CD4-positive, alpha-beta T cell treated with Interleukin-12 subunit alpha and Interleukin-12 subunit beta, for 1 hour (primary cell): ENCODE measurements at regions not wholly inside any gene's neighbourhood (a gene's known extent, or its start where the extent isn't known, plus 50 kb on each side); places are given as distances from the start of the nearest gene placed in this dataset.

ENCODE experiments used
- DNase-seq: peaks from one replicate; pipeline ENCODE4 v3.0.0-alpha.2; 2020

GRCh38 chr14:51479584-51480325 is 172.0 kb upstream of the FRMD6 start:
- DNase-seq = no peak

GRCh38 chr14:51481643-51482042 is 170.1 kb upstream of the FRMD6 start:
- no peak for DNase-seq

- no peak for DNase-seq
Measured at GRCh38 chr14:51482102-51482501, 169.6 kb upstream of the FRMD6 start.

- DNase-seq = no peak
Measured at GRCh38 chr14:51484485-51484884, 167.2 kb upstream of the FRMD6 start.

- DNase-seq = no peak
Measured at GRCh38 chr14:51485733-51486132, 166.0 kb upstream of the FRMD6 start.

GRCh38 chr14:51487848-51488247 is 163.9 kb upstream of the FRMD6 start:
- DNase-seq = no peak

- no peak for DNase-seq
Measured at GRCh38 chr14:51488569-51489220, 163.0 kb upstream of the FRMD6 start.

GRCh38 chr14:51490205-51490604 is 161.5 kb upstream of the FRMD6 start:
- DNase-seq = no peak

- no peak for DNase-seq
Measured at GRCh38 chr14:51491036-51491545, 160.6 kb upstream of the FRMD6 start.

GRCh38 chr14:51491776-51492175 is 159.9 kb upstream of the FRMD6 start:
- DNase-seq = no peak

- DNase-seq = no peak
Measured at GRCh38 chr14:51495319-51495718, 156.4 kb upstream of the FRMD6 start.

GRCh38 chr14:51498411-51499227 is 153.1 kb upstream of the FRMD6 start:
- DNase-seq = no peak

- DNase-seq = no peak
Measured at GRCh38 chr14:51500776-51501175, 150.9 kb upstream of the FRMD6 start.

- no peak for DNase-seq
Measured at GRCh38 chr14:51501746-51502145, 150.0 kb upstream of the FRMD6 start.

GRCh38 chr14:51504669-51505068 is 147.0 kb upstream of the FRMD6 start:
- no peak for DNase-seq

GRCh38 chr14:51507511-51507905 is 144.2 kb upstream of the FRMD6 start:
- DNase-seq = no peak

GRCh38 chr14:51507906-51508511 is 143.7 kb upstream of the FRMD6 start:
- DNase-seq = no peak

- no peak for DNase-seq
Measured at GRCh38 chr14:51511265-51511664, 140.4 kb upstream of the FRMD6 start.

- no peak for DNase-seq
Measured at GRCh38 chr14:51512316-51512715, 139.4 kb upstream of the FRMD6 start.

GRCh38 chr14:51513281-51513680 is 138.4 kb upstream of the FRMD6 start:
- no peak for DNase-seq

- DNase-seq = no peak
Measured at GRCh38 chr14:51513933-51514332, 137.8 kb upstream of the FRMD6 start.

- DNase-seq = no peak
Measured at GRCh38 chr14:51515611-51516010, 136.1 kb upstream of the FRMD6 start.

GRCh38 chr14:51516706-51517395 is 134.9 kb upstream of the FRMD6 start:
- DNase-seq = no peak
